Ovary (tissue), 3 donors: ENCODE measurements at regions not wholly inside any gene's neighbourhood (a gene's known extent, or its start where the extent isn't known, plus 50 kb on each side); places are given as distances from the start of the nearest gene placed in this dataset.

ENCODE experiments used
- EP300 ChIP-seq: sonication (generic); formaldehyde crosslinking; IDR thresholded peaks from one replicate; pipeline ENCODE4 v1.6.1; 2017; ENCODE audit warnings: antibody characterized with exemption
- POLR2A ChIP-seq: fragments of 450-650 bp; IDR thresholded peaks from one replicate; pipeline ENCODE4 v1.6.1; 2017; ENCODE audit warnings: antibody characterized with exemption, mild to moderate bottlenecking, moderate library complexity
- TF ChIP-seq, protein P1 (sequence below), 3 donors: fragments of 450-650 bp in 2 of 3; fragments of 200-600 bp in 1 of 3; IDR thresholded peaks; one replicate each; pipeline versions ENCODE4 v1.5.1 to v1.8.0; 2016 to 2022; ENCODE audit warnings: antibody characterized with exemption in 3 of 3, mild to moderate bottlenecking in 1 of 3
- donor health status: DM: no; HTN: no; CAD: no.

DNA sequence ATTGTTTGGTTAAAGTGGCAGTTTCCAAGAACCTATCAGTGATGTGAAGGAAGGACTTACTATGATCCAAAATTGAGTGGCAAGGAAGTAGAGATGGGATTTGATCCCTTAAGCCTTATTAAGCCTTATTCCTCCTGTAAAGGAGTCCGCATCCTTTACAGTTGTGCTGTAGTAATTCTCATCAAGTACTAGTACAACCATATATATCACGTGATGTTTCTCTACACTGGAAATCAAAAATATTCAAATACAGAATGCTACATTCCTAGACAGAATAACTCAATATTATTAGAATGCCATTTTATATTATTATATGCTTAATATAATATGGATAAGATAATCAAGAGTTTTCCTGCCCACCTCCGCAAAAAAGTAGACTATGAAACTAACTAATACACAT is 312.4 kb upstream of the SPHKAP start:
- TF ChIP-seq, protein P1, sequence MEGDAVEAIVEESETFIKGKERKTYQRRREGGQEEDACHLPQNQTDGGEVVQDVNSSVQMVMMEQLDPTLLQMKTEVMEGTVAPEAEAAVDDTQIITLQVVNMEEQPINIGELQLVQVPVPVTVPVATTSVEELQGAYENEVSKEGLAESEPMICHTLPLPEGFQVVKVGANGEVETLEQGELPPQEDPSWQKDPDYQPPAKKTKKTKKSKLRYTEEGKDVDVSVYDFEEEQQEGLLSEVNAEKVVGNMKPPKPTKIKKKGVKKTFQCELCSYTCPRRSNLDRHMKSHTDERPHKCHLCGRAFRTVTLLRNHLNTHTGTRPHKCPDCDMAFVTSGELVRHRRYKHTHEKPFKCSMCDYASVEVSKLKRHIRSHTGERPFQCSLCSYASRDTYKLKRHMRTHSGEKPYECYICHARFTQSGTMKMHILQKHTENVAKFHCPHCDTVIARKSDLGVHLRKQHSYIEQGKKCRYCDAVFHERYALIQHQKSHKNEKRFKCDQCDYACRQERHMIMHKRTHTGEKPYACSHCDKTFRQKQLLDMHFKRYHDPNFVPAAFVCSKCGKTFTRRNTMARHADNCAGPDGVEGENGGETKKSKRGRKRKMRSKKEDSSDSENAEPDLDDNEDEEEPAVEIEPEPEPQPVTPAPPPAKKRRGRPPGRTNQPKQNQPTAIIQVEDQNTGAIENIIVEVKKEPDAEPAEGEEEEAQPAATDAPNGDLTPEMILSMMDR (IDR thresholded peaks at IDR 0.05): no peak
- TF ChIP-seq POLR2A: no peak
- no peak for TF ChIP-seq EP300
